ENCODE measurements at regions not wholly inside any gene's neighbourhood (a gene's known extent, or its start where the extent isn't known, plus 50 kb on each side); places are given as distances from the start of the nearest gene placed in this dataset.

GRCh38 chr1:182192966-182193365 lies 131.5 kb upstream of the ZNF648 start:
- no peak for TF ChIP-seq CTCF (IDR thresholded peaks at IDR 0.05)
- TF ChIP-seq POLR2A (IDR thresholded peaks at IDR 0.05), result no peak
- intact Hi-C loops (cut with DNase I), result no loop called here
- Histone ChIP-seq H3K27ac (no peak overlapping the region), H3K4me3 (no peak overlapping the region), H3K9me3 (replicated peaks in 1 of 3) (no peaks in the 10 kb centered on the region), H3K4me1 (replicated peaks in 1 of 2) (peaks cover 0 to 8% of the 10 kb centered on the region in 2 donors), H3K27me3 (no peaks in the 10 kb centered on the region), H3K36me3 (replicated peaks in 1 of 2) (no peaks in the 10 kb centered on the region)
- no peak for DNase-seq
- 82 to 90% (median 89%) methylated on average over 4 of the region's 4 CpGs for WGBS, 4 donors

GRCh38 chr1:182192215-182192614 lies 130.7 kb upstream of the ZNF648 start:
- intact Hi-C loops (cut with DNase I), result no loop called here
- 69 to 84% (median 75%) methylated on average over 3 of the region's 3 CpGs for WGBS, 4 donors
- no peak for TF ChIP-seq POLR2A (IDR thresholded peaks at IDR 0.05)
- TF ChIP-seq CTCF (IDR thresholded peaks at IDR 0.05), result no peak
- Histone ChIP-seq H3K4me3 (no peak overlapping the region), H3K4me1 (replicated peaks in 1 of 2) (peaks cover 0 to 3% of the 10 kb centered on the region in 2 donors), H3K27ac (no peak overlapping the region), H3K27me3 (no peaks in the 10 kb centered on the region), H3K9me3 (replicated peaks in 1 of 3) (no peaks in the 10 kb centered on the region), H3K36me3 (replicated peaks in 1 of 2) (no peaks in the 10 kb centered on the region)
- no peak for DNase-seq

- Histone ChIP-seq H3K27me3 (no peaks in the 10 kb centered on the region), H3K9me3 (replicated peaks in 1 of 3) (no peaks in the 10 kb centered on the region), H3K27ac (no peak overlapping the region), H3K4me1 (replicated peaks in 1 of 2) (peaks cover 0 to 1% of the 10 kb centered on the region in 2 donors), H3K36me3 (replicated peaks in 1 of 2) (no peaks in the 10 kb centered on the region), H3K4me3 (no peak overlapping the region)
- 77 to 84% (median 78%) methylated on average over 2 of the region's 2 CpGs for WGBS, 4 donors
- TF ChIP-seq CTCF (IDR thresholded peaks at IDR 0.05) (no peak), POLR2A (IDR thresholded peaks at IDR 0.05) (no peak)
- DNase-seq, result peak in 2 of 7 donors; percentile 27 to 63
- intact Hi-C loops (cut with DNase I), result no loop called here
Observed at GRCh38 chr1:182191381-182192115, 130.0 kb upstream of the ZNF648 start.

- no peaks in the 10 kb centered on the region for H3K36me3 ChIP-seq (replicated peaks in 1 of 2)
- 64 to 84% (median 83%) methylated on average over 3 of the region's 3 CpGs for WGBS, 4 donors
- no peaks in the 10 kb centered on the region for H3K27me3 ChIP-seq
- H3K4me3 ChIP-seq, result no peak overlapping the region
- intact Hi-C loops (cut with DNase I), result no loop called here
- no peaks in the 10 kb centered on the region for H3K9me3 ChIP-seq (replicated peaks in 1 of 3)
- TF ChIP-seq CTCF (IDR thresholded peaks at IDR 0.05) (no peak), POLR2A (IDR thresholded peaks at IDR 0.05) (no peak)
- peaks cover 0 to 7% of the 10 kb centered on the region in 2 donors for H3K4me1 ChIP-seq (replicated peaks in 1 of 2)
- no peak overlapping the region for H3K27ac ChIP-seq
- no peak for DNase-seq
Observed at GRCh38 chr1:182189535-182190066, 128.1 kb upstream of the ZNF648 start.
